ENCODE measurements at regions not wholly inside any gene's neighbourhood (a gene's known extent, or its start where the extent isn't known, plus 50 kb on each side); places are given as distances from the start of the nearest gene placed in this dataset.

- TF ChIP-seq CTCF (IDR thresholded peaks at IDR 0.05), result no peak
- no peak for TF ChIP-seq POLR2A (IDR thresholded peaks at IDR 0.05)
Measured at GRCh38 chr1:79679916-79680315, 673.4 kb upstream of the ADGRL4 start.
